ENCODE measurements at regions not wholly inside any gene's neighbourhood (a gene's known extent, or its start where the extent isn't known, plus 50 kb on each side); places are given as distances from the start of the nearest gene placed in this dataset.

GRCh38 chr3:55373423-55373822 is 113.7 kb downstream of the WNT5A start:
- no peaks in the 10 kb centered on the region for H3K27me3 ChIP-seq (ENCODE audit: control insufficient read depth, insufficient read depth, low read length)
- peaks cover 8% of the 10 kb centered on the region for H3K4me1 ChIP-seq (ENCODE audit: control insufficient read depth, insufficient read depth, low read length)
- no peaks in the 10 kb centered on the region for H3K36me3 ChIP-seq (ENCODE audit: control insufficient read depth, insufficient read depth, low read length)
- H3K9me3 ChIP-seq (replicated peaks; ENCODE audit: control insufficient read depth, low read depth, low read length) = no peaks in the 10 kb centered on the region
- 82% methylated on average over 3 of the region's 5 CpGs for WGBS (ENCODE audit: insufficient coverage)
- no peak overlapping the region for H3K27ac ChIP-seq (ENCODE audit: low read length)
- H3K4me3 ChIP-seq (ENCODE audit: low read length) = no peak overlapping the region
- DNase-seq = no peak

DNA sequence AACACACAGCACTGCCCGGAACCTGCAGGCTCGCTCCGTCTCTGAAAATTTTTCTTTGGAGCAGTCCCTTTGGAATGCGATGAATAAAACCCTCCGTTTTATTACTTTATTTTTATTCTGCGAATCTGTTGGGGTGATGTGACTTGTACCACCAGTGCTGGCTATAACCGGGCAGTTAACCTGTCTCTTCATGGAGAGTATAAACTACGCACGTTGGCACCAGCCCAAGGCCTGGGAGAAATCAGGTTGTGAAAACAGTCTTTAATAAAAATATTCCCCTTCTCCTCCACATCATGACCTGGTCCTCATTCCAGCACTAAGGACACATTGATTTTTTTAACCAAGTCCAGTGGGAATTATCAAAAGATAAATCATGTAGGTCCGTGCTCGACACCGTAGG is 116.8 kb downstream of the WNT5A start:
- Histone ChIP-seq H3K4me1 (ENCODE audit: control insufficient read depth, insufficient read depth, low read length) (peaks cover 8% of the 10 kb centered on the region), H3K27me3 (ENCODE audit: control insufficient read depth, insufficient read depth, low read length) (no peaks in the 10 kb centered on the region), H3K36me3 (ENCODE audit: control insufficient read depth, insufficient read depth, low read length) (no peaks in the 10 kb centered on the region), H3K9me3 (replicated peaks; ENCODE audit: control insufficient read depth, low read depth, low read length) (no peaks in the 10 kb centered on the region), H3K27ac (ENCODE audit: low read length) (no peak overlapping the region), H3K4me3 (ENCODE audit: low read length) (no peak overlapping the region)
- WGBS (ENCODE audit: insufficient coverage) = no CpG with 5 or more reads among the region's 12 CpGs
- DNase-seq = no peak

DNA sequence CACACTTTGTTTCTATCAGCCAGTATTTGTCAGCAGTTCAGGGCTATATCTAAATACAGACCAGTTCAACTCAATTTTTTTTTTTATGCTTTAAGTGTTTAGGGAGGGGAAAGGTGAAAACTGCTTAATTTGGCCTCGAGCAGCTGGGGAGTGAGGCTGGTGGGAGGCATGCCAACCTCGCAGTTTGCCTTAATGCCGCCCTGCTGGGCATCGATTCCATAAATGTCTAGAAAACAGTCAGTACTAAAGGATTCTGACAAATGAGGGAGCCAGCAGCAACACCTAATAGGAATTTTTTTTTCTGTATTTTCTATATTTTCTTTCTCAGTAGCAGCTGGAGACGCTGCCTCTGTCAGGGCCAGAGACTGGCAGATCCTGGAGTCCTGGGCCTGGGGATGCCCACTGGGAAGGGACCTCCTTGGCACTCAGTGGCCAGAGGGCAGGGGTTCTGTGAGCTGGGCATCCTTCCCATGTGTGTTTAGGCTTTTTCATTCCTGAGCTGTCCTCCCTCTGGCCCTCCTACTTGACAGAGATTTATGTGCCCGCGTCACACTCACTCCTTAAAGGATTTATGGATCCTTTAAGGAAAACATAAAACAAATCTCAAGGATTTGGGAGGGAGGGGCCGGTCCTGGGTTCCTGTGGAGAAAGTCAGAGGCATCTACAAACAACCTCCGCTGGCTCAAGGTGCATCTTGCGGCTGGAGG is 117.8 kb downstream of the WNT5A start:
- no peak for DNase-seq

GRCh38 chr3:55368366-55368765 is 118.7 kb downstream of the WNT5A start:
- peaks cover 8% of the 10 kb centered on the region for H3K4me1 ChIP-seq (ENCODE audit: control insufficient read depth, insufficient read depth, low read length)
- 64% methylated on average over 5 of the region's 6 CpGs for WGBS (ENCODE audit: insufficient coverage)
- no peaks in the 10 kb centered on the region for H3K36me3 ChIP-seq (ENCODE audit: control insufficient read depth, insufficient read depth, low read length)
- H3K9me3 ChIP-seq (replicated peaks; ENCODE audit: control insufficient read depth, low read depth, low read length) = no peaks in the 10 kb centered on the region
- no peak for DNase-seq
- H3K4me3 ChIP-seq (ENCODE audit: low read length) = no peak overlapping the region
- H3K27ac ChIP-seq (ENCODE audit: low read length) = no peak overlapping the region
- H3K27me3 ChIP-seq (ENCODE audit: control insufficient read depth, insufficient read depth, low read length) = no peaks in the 10 kb centered on the region

More for the DNA sequence above, 117.8 kb downstream of the WNT5A start:
- Histone ChIP-seq H3K27ac (ENCODE audit: low read length) (no peak overlapping the region), H3K4me1 (ENCODE audit: control insufficient read depth, insufficient read depth, low read length) (peaks cover 8% of the 10 kb centered on the region), H3K4me3 (ENCODE audit: low read length) (no peak overlapping the region), H3K36me3 (ENCODE audit: control insufficient read depth, insufficient read depth, low read length) (no peaks in the 10 kb centered on the region), H3K9me3 (replicated peaks; ENCODE audit: control insufficient read depth, low read depth, low read length) (no peaks in the 10 kb centered on the region), H3K27me3 (ENCODE audit: control insufficient read depth, insufficient read depth, low read length) (no peaks in the 10 kb centered on the region)
- 63% methylated on average over 7 of the region's 10 CpGs for WGBS (ENCODE audit: insufficient coverage)

GRCh38 chr3:55367384-55367783 is 119.7 kb downstream of the WNT5A start:
- no peaks in the 10 kb centered on the region for H3K9me3 ChIP-seq (replicated peaks; ENCODE audit: control insufficient read depth, low read depth, low read length)
- H3K4me3 ChIP-seq (ENCODE audit: low read length) = no peak overlapping the region
- no peaks in the 10 kb centered on the region for H3K27me3 ChIP-seq (ENCODE audit: control insufficient read depth, insufficient read depth, low read length)
- no peak for DNase-seq
- H3K36me3 ChIP-seq (ENCODE audit: control insufficient read depth, insufficient read depth, low read length) = no peaks in the 10 kb centered on the region
- H3K27ac ChIP-seq (ENCODE audit: low read length) = no peak overlapping the region
- no CpG with 5 or more reads among the region's 2 CpGs for WGBS (ENCODE audit: insufficient coverage)
- H3K4me1 ChIP-seq (ENCODE audit: control insufficient read depth, insufficient read depth, low read length) = peaks cover 8% of the 10 kb centered on the region

DNA sequence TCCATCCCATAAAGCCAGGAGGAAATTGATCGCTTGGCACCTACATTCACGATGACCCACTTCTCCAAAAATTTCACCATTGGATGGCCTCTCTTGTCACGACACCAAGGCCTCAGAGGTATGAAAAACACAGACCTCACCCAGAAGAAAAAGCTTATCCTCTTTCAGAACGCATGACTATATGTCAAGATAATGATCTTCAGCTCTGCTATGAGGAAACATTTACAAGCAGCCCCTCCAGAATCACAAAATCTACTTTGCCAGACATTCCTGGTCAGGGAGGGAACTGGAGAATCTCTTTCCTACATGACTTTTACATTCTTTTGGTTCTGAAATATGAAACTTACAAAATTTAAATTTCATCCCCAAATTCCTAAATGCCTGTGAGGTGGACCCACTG is 122.7 kb downstream of the WNT5A start:
- Histone ChIP-seq H3K4me3 (ENCODE audit: low read length) (no peak overlapping the region), H3K9me3 (replicated peaks; ENCODE audit: control insufficient read depth, low read depth, low read length) (no peaks in the 10 kb centered on the region), H3K27me3 (ENCODE audit: control insufficient read depth, insufficient read depth, low read length) (no peaks in the 10 kb centered on the region), H3K27ac (ENCODE audit: low read length) (no peak overlapping the region), H3K4me1 (ENCODE audit: control insufficient read depth, insufficient read depth, low read length) (peaks cover 3% of the 10 kb centered on the region), H3K36me3 (ENCODE audit: control insufficient read depth, insufficient read depth, low read length) (no peaks in the 10 kb centered on the region)
- no peak for DNase-seq
- no CpG with 5 or more reads among the region's 4 CpGs for WGBS (ENCODE audit: insufficient coverage)

- DNase-seq = no peak
- H3K27ac ChIP-seq (ENCODE audit: low read length) = no peak overlapping the region
- no CpG with 5 or more reads among the region's 3 CpGs for WGBS (ENCODE audit: insufficient coverage)
- no peaks in the 10 kb centered on the region for H3K9me3 ChIP-seq (replicated peaks; ENCODE audit: control insufficient read depth, low read depth, low read length)
- H3K4me1 ChIP-seq (ENCODE audit: control insufficient read depth, insufficient read depth, low read length) = no peaks in the 10 kb centered on the region
- no peaks in the 10 kb centered on the region for H3K36me3 ChIP-seq (ENCODE audit: control insufficient read depth, insufficient read depth, low read length)
- H3K4me3 ChIP-seq (ENCODE audit: low read length) = no peak overlapping the region
- H3K27me3 ChIP-seq (ENCODE audit: control insufficient read depth, insufficient read depth, low read length) = no peaks in the 10 kb centered on the region
Observed at GRCh38 chr3:55362210-55362960, 124.7 kb downstream of the WNT5A start.

GRCh38 chr3:55357796-55358195 is 129.3 kb downstream of the WNT5A start:
- H3K4me1 ChIP-seq (ENCODE audit: control insufficient read depth, insufficient read depth, low read length) = no peaks in the 10 kb centered on the region
- H3K9me3 ChIP-seq (replicated peaks; ENCODE audit: control insufficient read depth, low read depth, low read length) = no peaks in the 10 kb centered on the region
- no peaks in the 10 kb centered on the region for H3K36me3 ChIP-seq (ENCODE audit: control insufficient read depth, insufficient read depth, low read length)
- no peaks in the 10 kb centered on the region for H3K27me3 ChIP-seq (ENCODE audit: control insufficient read depth, insufficient read depth, low read length)
- WGBS (ENCODE audit: insufficient coverage) = no CpG with 5 or more reads among the region's 1 CpG
- no peak for DNase-seq
- H3K4me3 ChIP-seq (ENCODE audit: low read length) = no peak overlapping the region
- H3K27ac ChIP-seq (ENCODE audit: low read length) = no peak overlapping the region

- Histone ChIP-seq H3K36me3 (ENCODE audit: control insufficient read depth, insufficient read depth, low read length) (no peaks in the 10 kb centered on the region), H3K27me3 (ENCODE audit: control insufficient read depth, insufficient read depth, low read length) (no peaks in the 10 kb centered on the region), H3K4me1 (ENCODE audit: control insufficient read depth, insufficient read depth, low read length) (no peaks in the 10 kb centered on the region), H3K27ac (ENCODE audit: low read length) (no peak overlapping the region), H3K4me3 (ENCODE audit: low read length) (no peak overlapping the region), H3K9me3 (replicated peaks; ENCODE audit: control insufficient read depth, low read depth, low read length) (no peaks in the 10 kb centered on the region)
- WGBS (ENCODE audit: insufficient coverage) = no CpG with 5 or more reads among the region's 2 CpGs
- no peak for DNase-seq
Observed at GRCh38 chr3:55352668-55353067, 134.4 kb downstream of the WNT5A start.

GRCh38 chr3:55349851-55350250 is 137.3 kb downstream of the WNT5A start:
- no CpG with 5 or more reads among the region's 1 CpG for WGBS (ENCODE audit: insufficient coverage)
- Histone ChIP-seq H3K4me1 (ENCODE audit: control insufficient read depth, insufficient read depth, low read length) (no peaks in the 10 kb centered on the region), H3K4me3 (ENCODE audit: low read length) (no peak overlapping the region), H3K36me3 (ENCODE audit: control insufficient read depth, insufficient read depth, low read length) (no peaks in the 10 kb centered on the region), H3K9me3 (replicated peaks; ENCODE audit: control insufficient read depth, low read depth, low read length) (no peaks in the 10 kb centered on the region), H3K27me3 (ENCODE audit: control insufficient read depth, insufficient read depth, low read length) (no peaks in the 10 kb centered on the region), H3K27ac (ENCODE audit: low read length) (no peak overlapping the region)
- no peak for DNase-seq
